HCEC 1CT (cell line): ENCODE measurements at regions not wholly inside any gene's neighbourhood (a gene's known extent, or its start where the extent isn't known, plus 50 kb on each side); places are given as distances from the start of the nearest gene placed in this dataset.

Experiments
- DNase-seq: peaks from one replicate; pipeline ENCODE4 v3.0.0-alpha.2; 2017

DNA sequence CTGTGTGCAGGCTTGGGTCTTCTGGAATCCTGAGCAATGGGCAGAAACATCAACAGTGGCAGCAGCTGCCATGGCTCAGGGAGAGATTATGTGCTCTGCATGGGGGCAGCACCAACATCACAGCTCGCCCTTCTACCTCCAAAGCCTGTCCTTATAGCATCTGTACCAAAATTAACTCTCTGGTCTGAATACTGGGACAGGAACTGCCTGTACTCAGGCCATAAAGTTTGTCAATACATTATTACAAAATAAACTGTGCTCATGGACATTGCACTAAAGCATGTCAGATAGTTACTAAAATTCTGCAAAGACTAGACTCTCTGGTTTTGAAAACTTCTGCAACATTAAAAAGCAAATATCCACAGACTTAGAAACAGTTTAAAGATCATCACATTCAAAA lies 91.6 kb downstream of the ZC3H11B start:
- DNase-seq = no peak

DNA sequence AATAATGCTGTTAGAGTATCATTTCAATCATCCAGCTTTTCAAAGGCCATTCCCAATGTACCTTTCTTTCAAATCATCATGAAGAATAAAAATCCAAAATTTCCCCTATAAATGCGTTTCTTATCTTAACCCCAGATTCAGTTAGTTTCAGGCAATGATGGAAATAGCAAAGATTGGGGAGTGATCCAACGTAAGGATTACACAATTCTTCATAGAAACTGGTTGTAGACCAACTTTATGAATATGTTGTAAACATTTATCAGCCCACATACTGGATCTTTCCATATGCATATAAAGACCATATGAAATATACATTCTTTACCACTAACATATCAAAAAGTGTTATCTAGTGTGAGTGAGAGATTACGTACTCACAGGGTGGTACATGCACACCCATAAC lies 92.7 kb downstream of the ZC3H11B start:
- DNase-seq = no peak

GRCh38 chr1:219518907-219519248 lies 94.0 kb downstream of the ZC3H11B start:
- no peak for DNase-seq

- peak; percentile 42 for DNase-seq
These were observed 94.6 kb downstream of the ZC3H11B start for GRCh38 chr1:219518168-219518906.

DNA sequence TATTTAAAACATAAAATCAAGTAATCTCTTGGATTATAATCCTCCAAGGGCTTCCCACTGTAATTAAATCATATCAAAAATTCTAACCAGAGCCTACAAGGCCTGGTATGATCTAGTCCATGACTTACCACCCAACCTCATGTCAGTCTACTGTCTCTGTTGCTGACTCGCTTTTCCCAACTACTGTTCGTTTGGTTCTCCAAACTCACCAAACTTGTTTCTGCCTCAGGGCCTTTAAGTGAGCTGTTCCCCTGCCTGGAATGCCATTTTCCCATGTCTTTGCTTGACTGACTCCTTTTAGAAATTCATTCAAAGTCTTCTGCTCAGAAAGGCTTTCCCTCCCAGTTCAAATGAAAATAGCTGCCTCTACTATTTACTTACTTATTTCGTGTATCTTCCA lies 95.9 kb downstream of the ZC3H11B start:
- DNase-seq = no peak

- no peak for DNase-seq
These were observed 98.2 kb downstream of the ZC3H11B start for GRCh38 chr1:219514728-219515127.

GRCh38 chr1:219507437-219507836 lies 105.5 kb downstream of the ZC3H11B start:
- DNase-seq = no peak

DNA sequence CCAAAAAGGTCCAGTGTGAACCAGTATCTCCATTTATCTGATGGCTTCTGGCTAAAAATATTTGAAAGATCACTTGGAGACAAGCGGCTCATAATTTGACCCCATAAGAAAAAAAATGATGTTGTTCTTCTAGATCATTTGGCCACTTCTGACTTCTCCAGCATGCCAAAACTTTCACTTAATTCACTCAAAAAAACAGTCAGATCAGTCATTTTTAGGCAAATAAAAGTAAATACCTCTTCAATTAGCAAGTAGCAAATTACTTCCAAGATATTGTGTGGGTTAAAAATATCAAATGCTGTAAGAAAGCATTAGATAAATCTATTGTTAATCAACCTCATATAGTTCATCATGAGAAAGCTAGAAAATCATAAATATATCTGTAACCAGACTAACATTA lies 106.0 kb downstream of the ZC3H11B start:
- no peak for DNase-seq

- no peak for DNase-seq
These were observed 106.4 kb downstream of the ZC3H11B start for GRCh38 chr1:219506473-219506899.

- no peak for DNase-seq
These were observed 107.0 kb downstream of the ZC3H11B start for GRCh38 chr1:219505886-219506285.

DNA sequence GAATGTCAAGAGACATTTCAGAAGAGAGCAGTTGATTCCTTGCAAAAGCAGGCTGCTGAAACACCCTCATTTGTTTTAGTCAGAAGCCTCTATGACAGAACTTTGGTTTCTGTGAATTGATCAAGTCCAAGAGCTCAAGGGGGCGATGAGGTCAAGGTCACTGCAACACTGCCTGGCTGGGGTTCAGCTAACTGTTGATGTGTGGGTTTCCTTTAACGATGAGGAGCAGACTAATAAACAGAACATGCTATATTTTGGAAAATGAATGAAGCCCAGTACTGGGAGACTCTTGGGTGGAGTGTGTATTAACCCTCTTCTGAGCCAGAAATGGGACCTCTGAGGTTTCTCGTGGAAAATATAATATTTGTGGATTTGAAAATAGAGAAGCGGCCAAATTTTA lies 109.3 kb downstream of the ZC3H11B start:
- DNase-seq = no peak

DNA sequence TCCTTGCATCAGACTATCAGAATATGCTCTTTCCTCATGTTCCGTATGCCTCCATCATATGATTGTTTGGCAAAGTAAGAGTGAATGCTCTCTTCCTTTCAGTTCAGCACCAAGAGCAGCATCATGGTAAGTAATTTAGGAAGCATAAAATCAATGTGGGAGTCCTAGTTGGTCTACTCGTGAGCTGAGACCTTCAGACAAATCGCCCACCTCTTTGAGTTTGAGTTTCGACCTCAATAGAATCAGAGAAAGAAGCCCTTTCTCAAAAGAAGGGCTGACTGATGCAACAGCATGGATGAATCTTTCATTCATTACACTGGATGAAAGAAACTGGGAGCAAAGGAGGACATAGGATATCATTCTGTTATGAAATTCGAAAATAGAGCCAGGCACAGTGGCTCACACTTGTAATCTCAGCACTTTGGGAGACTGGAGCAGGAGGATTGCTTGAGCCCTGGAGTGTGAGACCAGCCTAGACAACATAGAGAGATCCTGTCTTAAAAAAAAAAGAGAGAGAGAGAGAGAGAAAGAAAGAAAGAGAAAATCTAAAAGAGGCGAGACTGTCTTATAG lies 112.5 kb downstream of the ZC3H11B start:
- no peak for DNase-seq

DNA sequence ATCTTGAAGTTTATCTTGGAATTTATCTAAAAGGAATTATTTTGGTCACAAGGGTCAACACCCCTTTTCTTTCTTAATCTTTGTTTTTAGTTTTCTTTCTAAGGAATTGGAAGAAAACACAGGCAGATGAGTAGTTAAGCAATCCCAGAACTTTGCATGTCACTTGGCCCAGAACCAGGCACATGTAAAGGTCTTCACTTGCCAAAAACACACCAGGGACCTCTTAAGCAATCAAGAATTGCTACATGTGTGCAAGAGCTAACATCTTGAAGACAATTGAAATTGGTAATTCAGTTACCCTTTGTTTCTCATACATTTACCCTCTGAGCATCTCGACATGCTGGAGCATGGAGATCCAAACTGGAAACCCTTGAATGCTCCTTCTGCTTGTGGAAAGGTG lies 114.2 kb downstream of the ZC3H11B start:
- peak; percentile 6 for DNase-seq

- no peak for DNase-seq
These were observed 117.0 kb downstream of the ZC3H11B start for GRCh38 chr1:219495737-219496408.

DNA sequence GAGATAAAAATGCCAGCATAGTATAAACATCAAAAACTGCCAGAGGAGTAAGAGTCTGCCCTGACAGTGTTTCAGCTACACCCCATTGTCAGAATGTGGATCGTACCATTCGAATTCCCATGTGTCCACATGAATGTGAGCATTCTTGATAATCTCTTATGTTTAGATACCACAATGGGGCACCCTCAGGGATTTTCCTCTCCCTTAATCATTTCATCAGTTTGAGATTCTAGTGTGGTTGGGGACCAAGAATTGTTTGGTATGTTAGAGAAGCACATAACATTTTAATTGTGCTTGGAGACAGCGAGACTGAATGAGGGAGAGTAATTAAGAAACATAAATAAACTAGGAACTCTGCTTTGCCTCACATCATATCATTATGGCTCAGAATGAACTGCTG lies 120.2 kb downstream of the ZC3H11B start:
- no peak for DNase-seq

DNA sequence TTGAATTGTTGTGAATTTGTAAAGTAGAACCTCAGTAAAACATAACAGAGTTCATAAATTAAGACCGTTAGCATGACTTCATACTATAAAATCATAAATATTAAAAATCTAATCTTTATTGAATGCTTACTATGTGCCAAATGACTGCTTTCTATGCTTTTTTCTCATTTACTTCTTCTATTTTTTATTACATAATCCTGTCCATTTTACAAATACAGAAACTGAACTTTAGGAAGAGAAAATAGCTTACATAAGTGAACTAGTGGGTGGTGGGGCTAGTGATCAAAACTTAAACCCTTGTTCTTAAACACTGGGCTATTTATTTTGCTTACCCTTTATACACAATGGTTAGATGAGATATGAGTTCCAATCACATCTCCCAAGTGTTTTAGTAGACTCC lies 122.3 kb downstream of the ZC3H11B start:
- no peak for DNase-seq

DNA sequence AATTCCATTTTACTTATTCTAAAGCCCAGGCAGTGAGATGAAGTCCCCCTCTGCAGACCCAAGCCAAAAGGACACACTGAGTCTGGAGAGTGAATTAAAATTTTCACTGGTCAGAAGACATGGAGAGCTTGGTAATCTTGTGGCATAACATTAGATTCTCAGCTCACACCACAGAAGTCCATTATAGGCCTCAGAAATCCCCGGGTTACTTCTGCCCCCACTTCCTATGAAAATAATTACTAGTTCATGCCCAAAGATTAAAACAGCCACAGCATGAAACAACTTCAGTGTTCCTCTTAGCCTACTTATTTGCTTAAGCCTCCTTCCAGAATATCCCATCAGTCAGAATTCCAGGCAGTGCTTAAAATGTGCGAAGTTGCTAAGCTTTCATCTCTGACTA lies 123.3 kb downstream of the ZC3H11B start:
- DNase-seq = no peak

GRCh38 chr1:219488275-219488674 lies 124.6 kb downstream of the ZC3H11B start:
- no peak for DNase-seq

DNA sequence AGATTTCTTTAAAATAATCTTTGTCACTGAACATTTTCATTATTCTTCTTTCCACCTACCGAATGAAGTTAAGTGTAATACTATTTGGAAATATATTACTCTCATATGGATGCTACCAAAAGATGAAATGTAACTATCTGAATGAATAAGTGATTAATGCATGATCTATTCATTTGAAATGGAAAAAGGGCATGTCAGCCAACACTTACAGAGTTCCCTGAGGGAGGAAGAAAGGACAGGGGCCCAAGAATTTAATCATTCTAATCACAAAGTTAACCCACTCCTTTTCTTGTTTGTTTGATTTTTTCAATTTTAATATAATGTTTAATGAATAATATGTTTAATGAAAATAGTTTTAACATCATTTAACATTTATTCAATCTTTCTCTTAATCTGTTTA lies 129.4 kb downstream of the ZC3H11B start:
- no peak for DNase-seq

DNA sequence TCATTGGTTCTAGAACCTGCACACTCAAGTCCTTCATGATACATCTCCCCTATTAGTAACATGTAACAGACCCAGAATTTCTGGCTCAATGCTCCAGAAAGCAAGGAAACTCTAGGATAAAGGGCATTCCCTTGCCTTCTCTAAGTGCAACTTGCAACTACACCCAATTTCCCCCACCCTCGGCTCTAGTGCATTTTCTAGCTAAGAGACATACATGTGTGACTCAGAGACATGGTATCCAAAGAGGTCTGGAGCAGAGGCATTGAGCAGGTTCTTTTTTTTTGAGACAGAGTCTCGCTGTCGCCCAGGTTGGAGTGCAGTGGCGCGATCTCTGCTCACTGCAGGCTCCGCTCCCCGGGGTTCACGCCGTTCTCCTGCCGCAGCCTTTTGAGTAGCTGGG lies 132.9 kb downstream of the ZC3H11B start:
- DNase-seq = peak; percentile 3

DNA sequence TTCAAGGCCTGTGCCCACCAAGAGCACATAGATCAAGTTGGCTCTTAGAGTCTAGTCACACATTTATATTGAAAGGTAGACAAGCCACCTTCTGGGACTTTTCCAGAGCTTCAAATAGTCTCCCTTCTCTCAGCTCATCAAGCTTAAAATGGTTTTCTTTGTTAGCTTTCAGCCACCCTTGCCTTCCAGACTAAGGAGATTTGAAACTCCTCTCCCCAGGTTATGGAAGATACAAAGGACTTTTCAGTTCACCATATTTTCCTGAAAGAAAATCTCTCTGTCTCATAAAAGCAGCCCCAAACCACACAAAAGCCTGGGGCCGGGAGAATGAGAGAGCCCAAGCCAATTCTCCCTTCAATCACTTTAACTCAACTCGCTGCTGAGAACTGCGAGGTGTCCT lies 134.1 kb downstream of the ZC3H11B start:
- DNase-seq = no peak

DNA sequence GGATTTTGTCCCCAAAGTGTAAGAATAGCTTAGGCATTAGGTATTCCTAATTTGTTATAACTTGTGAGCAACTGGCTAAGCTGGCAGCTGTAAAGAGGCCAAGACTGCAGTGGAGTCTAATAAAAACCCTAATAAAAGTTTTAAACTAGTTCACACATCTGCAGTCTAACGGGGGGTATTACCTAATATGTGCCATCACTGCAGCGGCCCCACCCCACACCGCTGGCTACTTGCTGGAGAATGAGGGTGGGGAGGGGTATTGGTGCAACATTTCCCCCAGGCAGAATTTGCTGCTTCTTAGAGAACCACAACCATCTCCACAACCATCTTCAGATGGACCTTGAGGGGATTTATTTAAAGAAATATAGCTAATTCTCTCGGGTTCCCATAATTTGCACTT lies 135.0 kb downstream of the ZC3H11B start:
- no peak for DNase-seq

DNA sequence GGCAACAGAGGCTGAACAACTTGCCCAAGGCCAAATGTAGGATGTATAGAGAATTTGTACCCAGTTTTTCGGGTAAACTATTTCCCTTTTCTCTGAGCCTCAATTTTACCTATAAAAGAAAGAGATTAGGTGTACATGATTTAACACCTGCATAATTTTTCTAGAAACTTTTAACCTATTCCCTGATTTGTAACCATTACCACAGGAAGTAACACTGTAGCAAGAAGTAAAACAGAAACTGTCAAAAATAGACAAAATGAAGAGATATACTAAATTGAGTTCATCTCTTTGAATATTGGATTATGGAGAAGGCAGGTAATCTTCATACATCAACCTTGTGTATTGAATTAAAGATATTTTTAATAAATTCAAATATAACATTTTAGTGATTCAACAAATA lies 136.2 kb downstream of the ZC3H11B start:
- no peak for DNase-seq

DNA sequence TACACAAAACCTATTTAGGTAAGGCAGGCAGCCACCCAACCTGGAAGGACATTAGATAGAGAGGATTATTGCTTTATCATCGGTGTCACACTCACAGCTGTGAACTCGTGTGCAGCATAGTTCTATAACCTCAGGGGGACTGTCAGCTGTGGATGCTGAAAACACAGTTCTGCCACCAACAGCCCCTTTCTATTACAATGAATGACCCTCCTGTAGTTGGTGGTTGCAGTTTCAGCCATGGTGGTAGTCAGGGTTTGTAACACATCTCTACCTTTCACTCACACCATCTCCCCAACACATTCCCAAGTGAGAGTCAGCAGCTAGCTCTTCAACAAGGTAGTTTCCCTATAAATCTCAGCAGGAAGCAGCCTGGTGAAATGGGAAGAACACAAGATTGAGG lies 136.8 kb downstream of the ZC3H11B start:
- no peak for DNase-seq

GRCh38 chr1:219472596-219472995 lies 140.3 kb downstream of the ZC3H11B start:
- DNase-seq = no peak
